OCI-LY1 (cell line): ENCODE measurements at regions not wholly inside any gene's neighbourhood (a gene's known extent, or its start where the extent isn't known, plus 50 kb on each side); places are given as distances from the start of the nearest gene placed in this dataset.

Experiments
- EZH2 ChIP-seq: fragments of 200-600 bp; sonication (generic), shearing (Covaris generic); IDR thresholded peaks from 2 replicates; pipeline ENCODE4 v1.8.0; 2017; ENCODE audit warnings: borderline replicate concordance, mixed run types, mild to moderate bottlenecking, antibody characterized with exemption, low read length, moderate library complexity, mixed read lengths
- TF ChIP-seq, protein P1 (sequence below): fragments of 200-600 bp; sonication (generic), shearing (Covaris generic); IDR thresholded peaks from 2 replicates; pipeline ENCODE4 v1.5.1; 2017; ENCODE audit warnings: mild to moderate bottlenecking, antibody characterized with exemption, low read length, moderate library complexity, mixed read lengths

DNA sequence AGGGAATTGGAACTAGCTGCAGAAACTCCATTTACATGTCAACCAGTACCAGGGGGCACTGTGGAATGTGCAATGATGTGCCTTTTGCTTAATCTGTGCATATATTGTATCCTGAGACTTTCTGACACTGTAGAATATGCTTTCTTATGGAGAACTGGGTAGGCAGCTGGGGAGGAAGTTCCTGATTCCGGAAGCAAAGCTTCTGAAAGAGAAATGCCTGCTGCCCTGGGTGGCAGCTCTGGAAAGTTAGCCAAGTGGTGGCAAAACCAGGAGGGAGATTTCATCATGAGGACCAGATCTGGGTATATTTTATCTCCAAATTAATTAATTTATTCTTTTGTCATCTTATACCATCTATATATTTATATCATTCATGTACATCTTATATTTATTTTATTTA lies 116.7 kb downstream of the XCL2 start:
- TF ChIP-seq, protein P1, sequence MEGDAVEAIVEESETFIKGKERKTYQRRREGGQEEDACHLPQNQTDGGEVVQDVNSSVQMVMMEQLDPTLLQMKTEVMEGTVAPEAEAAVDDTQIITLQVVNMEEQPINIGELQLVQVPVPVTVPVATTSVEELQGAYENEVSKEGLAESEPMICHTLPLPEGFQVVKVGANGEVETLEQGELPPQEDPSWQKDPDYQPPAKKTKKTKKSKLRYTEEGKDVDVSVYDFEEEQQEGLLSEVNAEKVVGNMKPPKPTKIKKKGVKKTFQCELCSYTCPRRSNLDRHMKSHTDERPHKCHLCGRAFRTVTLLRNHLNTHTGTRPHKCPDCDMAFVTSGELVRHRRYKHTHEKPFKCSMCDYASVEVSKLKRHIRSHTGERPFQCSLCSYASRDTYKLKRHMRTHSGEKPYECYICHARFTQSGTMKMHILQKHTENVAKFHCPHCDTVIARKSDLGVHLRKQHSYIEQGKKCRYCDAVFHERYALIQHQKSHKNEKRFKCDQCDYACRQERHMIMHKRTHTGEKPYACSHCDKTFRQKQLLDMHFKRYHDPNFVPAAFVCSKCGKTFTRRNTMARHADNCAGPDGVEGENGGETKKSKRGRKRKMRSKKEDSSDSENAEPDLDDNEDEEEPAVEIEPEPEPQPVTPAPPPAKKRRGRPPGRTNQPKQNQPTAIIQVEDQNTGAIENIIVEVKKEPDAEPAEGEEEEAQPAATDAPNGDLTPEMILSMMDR = no peak
- TF ChIP-seq EZH2 = no peak
